ENCODE measurements at regions not wholly inside any gene's neighbourhood (a gene's known extent, or its start where the extent isn't known, plus 50 kb on each side); places are given as distances from the start of the nearest gene placed in this dataset.

GRCh38 chr10:128437786-128438345, 311.6 kb upstream of the MKI67 start:
- H3K4me3 ChIP-seq (ENCODE audit: low read depth, low read length): no peak overlapping the region
- TF ChIP-seq, protein P1, sequence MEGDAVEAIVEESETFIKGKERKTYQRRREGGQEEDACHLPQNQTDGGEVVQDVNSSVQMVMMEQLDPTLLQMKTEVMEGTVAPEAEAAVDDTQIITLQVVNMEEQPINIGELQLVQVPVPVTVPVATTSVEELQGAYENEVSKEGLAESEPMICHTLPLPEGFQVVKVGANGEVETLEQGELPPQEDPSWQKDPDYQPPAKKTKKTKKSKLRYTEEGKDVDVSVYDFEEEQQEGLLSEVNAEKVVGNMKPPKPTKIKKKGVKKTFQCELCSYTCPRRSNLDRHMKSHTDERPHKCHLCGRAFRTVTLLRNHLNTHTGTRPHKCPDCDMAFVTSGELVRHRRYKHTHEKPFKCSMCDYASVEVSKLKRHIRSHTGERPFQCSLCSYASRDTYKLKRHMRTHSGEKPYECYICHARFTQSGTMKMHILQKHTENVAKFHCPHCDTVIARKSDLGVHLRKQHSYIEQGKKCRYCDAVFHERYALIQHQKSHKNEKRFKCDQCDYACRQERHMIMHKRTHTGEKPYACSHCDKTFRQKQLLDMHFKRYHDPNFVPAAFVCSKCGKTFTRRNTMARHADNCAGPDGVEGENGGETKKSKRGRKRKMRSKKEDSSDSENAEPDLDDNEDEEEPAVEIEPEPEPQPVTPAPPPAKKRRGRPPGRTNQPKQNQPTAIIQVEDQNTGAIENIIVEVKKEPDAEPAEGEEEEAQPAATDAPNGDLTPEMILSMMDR (IDR thresholded peaks at IDR 0.05; ENCODE audit: insufficient read depth, low read depth, low read length, missing control alignments): no peak
- no peak for DNase-seq (ENCODE audit: low read depth)

- TF ChIP-seq, protein P1 (IDR thresholded peaks at IDR 0.05; ENCODE audit: insufficient read depth, low read depth, low read length, missing control alignments): no peak
- DNase-seq (ENCODE audit: low read depth): no peak
- no peak overlapping the region for H3K4me3 ChIP-seq (ENCODE audit: low read depth, low read length)
These were observed 312.3 kb upstream of the MKI67 start for GRCh38 chr10:128438417-128439063.

DNA sequence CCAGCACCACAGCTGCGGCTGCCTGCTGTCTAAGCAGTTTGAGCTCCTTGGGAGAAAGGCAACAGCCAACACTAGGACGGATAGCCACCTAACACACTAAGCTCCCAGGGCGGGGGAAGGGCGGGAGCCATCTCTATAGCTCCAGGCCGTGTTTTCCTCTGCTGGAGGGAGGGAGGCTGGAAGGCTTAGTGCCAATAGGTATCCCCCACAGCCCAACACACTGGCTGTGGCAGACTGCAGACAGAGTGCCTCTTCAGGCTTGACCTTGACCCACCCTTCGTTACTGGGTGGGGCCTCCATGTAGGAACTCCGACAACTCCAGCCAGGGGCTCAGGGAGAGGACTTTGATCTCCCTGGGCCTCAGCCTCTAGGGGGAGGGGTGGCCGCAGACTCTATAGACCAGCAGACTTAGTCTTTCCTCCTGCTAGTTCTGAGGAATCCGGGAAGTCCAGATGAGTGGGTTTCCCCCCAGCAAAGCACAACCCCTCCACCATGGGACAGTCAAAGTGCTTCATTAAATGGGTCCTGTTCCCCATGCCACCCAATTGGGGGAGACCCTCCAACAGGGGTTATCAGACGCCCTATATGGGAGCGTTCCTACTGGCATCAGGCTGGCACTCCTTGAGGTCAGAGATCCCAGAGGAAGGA, 314.4 kb upstream of the MKI67 start:
- DNase-seq (ENCODE audit: low read depth): no peak
- TF ChIP-seq, protein P1 (IDR thresholded peaks at IDR 0.05; ENCODE audit: insufficient read depth, low read depth, low read length, missing control alignments): no peak
- H3K4me3 ChIP-seq (ENCODE audit: low read depth, low read length): no peak overlapping the region

DNA sequence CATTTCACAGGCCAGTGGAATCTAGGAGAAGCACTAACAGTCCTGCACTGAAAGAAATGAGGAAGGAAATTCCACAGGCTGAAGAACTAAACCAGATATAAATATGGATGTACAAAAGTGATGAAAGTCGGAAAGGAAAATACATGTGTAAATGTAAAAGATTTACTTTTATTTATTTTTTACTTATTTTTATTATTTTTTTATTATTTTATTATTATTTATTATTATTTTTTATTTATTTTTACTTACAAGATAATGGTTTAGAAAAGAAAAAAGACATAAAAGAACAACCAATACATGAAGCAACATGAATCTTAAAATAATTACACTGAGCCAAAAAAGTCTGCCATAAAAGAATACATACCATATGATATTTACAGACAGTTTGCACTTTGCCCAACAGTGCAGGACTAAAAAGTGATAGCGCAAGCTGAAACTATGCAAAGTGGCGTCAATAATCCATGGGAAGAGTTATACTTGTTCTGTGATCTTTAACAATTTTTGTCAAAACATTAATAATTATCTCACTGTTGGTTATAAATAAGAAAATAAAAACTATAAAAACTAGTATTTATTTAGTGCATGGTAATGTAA, 317.8 kb upstream of the MKI67 start:
- no peak overlapping the region for H3K4me3 ChIP-seq (ENCODE audit: low read depth, low read length)
- no peak for DNase-seq (ENCODE audit: low read depth)
- TF ChIP-seq, protein P1 (IDR thresholded peaks at IDR 0.05; ENCODE audit: insufficient read depth, low read depth, low read length, missing control alignments): no peak

DNA sequence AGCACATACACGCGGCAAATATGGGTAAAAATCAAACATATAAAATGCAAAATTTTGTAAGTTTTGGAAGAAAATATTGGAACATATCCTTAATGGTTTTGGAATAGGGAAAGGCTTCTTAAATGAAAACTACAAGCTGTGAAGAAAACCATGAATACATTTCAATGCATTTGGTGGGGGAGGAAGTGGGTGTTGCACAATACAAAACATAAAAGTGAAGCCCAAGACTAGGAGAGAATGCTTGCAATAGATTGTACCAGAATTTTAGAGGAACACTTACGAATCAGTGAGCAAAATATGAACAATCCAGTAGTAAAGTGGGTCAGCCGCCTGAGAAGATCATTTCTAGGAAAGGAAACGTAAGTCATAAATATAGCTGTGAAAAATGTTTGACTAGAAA, 322.6 kb upstream of the MKI67 start:
- DNase-seq (ENCODE audit: low read depth): no peak
- no peak overlapping the region for H3K4me3 ChIP-seq (ENCODE audit: low read depth, low read length)
- TF ChIP-seq, protein P1 (IDR thresholded peaks at IDR 0.05; ENCODE audit: insufficient read depth, low read depth, low read length, missing control alignments): no peak

DNA sequence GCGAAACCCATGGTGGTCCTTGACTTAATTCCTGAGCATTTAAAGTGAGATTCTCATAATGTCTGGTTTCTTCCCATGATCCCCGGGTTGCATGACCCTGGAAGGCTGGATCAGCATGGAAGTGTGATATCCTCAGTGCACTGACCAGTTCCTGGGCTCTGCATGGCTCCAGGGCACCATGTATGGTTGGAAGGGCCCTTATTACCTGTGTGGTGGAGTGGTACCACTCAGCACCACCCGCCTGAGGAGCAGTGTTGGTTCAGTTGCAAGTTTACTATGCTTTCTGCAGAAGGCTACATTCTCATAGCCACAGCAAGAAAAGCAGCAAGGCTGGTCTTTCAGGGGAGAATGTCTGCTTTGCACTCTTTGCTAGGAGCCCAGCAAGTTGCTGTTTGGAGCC, 325.7 kb upstream of the MKI67 start:
- DNase-seq (ENCODE audit: low read depth): no peak
- H3K4me3 ChIP-seq (ENCODE audit: low read depth, low read length): no peak overlapping the region
- TF ChIP-seq, protein P1 (IDR thresholded peaks at IDR 0.05; ENCODE audit: insufficient read depth, low read depth, low read length, missing control alignments): no peak

All from GM12865 (cell line).